HG02571 (cell line): ENCODE measurements at regions not wholly inside any gene's neighbourhood (a gene's known extent, or its start where the extent isn't known, plus 50 kb on each side); places are given as distances from the start of the nearest gene placed in this dataset.

ENCODE experiments used
- ATAC-seq: cut with Tn5 transposase; IDR thresholded peaks from one replicate; pipeline ENCODE4 v1.9.1; 2021; ENCODE audit warnings: mild to moderate bottlenecking, moderate library complexity; ENCODE audit not compliant: unreplicated experiment

DNA sequence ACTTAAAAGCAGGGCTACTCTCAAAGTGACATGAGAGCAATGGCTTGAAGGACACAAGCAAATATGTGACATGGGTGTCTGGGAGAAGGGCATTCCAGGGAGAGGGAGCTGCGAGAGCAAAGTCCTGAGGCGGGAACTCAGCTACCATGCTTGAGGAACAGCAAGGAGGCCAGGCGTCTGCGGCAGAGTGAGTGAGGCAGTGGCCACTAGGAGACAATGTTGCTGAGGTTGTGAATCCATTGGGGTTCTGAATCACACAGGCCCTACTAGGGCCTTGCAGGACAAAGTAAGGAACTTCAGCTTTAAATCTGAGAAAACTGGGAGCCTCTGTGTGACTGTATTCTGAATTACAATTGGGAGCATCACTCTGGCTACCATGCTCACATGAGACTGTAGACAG lies 94.1 kb upstream of the PRICKLE2 start:
- ATAC-seq, result no peak

DNA sequence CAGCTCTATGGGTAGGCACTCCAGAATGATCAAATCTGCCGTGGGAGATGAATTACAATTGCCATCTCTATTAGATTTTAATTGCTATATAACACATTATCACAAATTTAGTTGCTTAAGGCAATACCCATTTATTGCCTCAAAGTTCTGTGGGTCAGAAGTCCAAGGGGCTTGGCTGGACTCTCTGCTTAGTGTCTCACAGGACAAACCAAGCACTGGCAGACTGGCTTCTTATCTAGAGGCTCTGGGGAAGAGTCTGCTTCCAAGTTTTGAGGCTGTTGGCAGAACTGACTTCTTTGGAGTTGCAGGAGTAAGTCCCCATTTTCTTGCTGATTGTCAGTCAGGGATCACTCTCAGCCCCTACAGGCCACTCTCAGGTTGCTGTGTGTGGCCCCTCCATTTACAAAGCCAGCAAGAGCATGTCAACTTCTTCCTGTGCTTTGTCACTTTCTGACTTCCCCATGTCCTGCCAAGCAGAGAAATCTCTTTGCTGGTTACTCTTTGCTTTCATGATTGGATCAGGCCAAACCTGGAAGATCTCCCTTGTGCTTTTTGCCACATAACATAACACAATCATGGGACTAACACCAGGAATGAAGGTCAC lies 93.5 kb upstream of the PRICKLE2 start:
- no peak for ATAC-seq

DNA sequence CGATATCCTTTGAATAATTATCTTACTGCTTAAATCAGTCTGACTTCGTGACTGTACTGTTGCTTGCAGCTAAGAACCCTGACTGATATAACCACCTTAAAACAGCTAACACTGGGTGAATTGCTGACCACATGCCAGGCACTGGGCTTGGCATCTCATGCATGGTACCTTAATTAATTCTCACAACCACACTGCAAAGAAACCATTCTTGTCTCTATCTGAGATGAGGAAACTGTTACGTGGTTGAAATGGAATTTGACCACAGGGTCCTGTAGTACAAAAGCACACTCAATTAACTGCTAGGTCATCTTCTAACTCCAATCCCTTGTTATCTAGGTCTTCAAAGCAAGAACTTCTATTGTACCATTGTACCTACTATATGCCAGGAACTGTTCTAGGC lies 92.7 kb upstream of the PRICKLE2 start:
- ATAC-seq, result no peak

DNA sequence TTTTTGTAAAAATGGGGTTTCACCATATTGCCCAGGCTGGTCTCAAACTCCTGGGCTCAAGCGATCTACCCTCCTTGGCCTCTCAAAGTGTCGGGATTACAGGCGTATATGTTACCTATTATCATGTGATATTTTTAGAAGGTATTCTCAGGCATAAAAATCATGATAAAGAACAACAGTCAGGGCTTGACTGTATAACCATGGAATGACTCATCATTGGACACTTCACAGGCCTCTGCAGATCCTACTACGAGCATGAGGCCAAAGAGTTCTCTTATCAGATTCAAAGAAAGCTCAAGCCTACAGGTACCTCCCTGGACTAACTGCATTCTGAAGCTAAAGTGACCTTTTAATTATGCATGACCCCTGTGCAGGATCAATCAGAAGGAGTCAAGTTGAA lies 91.7 kb upstream of the PRICKLE2 start:
- ATAC-seq, result no peak

DNA sequence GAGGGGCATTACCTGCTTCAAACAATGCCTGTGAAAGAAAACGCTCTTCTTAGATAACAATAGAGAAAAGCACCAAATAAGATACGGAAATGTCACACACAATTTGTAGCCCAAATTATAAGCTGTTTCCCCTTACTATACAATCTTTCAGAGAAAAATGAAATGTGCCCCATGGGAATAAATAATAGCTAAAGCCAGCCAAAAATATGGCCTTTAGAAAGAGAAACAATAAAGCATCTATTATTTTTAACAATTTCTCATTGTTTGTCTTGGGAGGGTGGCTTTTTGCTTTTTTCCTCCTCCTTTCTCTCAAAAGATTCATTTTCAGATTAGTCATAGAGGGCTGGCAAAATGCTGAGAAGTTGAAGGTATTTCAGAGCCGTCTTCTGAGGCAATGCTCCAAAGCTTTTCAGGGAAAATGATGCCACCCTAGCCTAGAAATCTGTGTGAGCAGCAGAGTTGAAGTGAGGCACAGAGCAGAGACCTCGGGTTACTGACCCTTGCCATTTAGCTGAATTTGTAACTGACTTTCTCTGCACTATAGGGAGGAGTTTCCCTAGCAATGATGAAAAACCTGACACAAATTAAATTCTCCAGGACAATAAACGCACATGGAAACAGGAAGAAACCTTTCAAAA lies 86.3 kb upstream of the PRICKLE2 start:
- no peak for ATAC-seq

DNA sequence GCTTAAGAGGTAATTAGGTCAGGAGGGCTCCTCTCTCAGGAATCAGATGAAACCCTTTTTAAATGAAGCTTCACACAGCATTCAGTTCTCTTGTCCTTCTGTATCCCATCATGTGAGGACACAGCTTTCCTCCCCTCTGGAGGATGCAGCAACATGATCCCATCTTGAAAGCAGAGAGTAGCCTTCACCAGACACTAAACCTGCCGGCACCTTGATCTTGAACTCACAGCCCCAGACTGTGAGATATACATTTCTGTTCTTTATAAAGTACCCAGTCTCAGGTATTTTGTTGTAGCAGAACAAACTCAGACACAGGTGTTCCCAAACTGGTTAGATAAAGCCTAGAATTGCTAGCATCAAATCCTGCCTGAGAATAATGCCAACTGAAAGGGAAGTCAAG lies 83.7 kb upstream of the PRICKLE2 start:
- ATAC-seq, result no peak

DNA sequence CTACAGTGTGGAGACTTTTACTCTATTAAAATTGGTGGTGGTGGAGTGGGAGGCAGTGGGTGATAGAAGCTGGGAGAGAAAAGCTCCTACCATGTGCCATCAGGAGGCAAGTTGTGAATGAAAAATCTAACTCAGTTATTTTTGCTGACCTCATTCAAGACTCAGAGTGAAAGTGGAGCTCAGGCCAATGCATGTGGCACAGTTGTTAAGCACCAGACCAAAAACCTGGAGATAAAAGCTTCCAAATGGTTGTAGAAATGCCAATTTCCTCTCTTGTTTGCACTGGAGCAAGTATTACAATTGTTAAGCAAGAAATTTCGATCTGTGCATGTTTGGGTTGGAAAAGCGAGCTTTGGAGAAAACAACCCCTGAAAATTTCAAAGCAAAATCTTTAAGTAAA lies 81.5 kb upstream of the PRICKLE2 start:
- ATAC-seq, result no peak

DNA sequence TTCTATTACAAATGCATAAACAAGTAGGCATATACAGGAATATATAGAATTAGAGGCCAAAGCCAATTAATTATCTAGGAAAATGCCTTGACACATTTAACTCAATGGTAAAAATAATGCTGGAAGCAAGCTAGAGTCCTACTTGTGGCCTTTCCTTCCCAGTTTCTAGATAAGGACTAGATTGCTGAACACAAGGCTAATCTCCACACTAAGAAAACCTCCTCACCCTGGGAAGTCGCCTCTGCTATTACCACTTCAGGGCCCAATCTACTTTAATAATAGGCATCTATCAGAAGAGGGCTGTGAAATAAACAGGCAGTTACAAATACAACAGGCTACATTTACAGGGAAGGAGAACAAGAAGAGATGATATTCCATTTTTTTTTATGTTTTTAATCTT lies 80.5 kb upstream of the PRICKLE2 start:
- ATAC-seq, result no peak

DNA sequence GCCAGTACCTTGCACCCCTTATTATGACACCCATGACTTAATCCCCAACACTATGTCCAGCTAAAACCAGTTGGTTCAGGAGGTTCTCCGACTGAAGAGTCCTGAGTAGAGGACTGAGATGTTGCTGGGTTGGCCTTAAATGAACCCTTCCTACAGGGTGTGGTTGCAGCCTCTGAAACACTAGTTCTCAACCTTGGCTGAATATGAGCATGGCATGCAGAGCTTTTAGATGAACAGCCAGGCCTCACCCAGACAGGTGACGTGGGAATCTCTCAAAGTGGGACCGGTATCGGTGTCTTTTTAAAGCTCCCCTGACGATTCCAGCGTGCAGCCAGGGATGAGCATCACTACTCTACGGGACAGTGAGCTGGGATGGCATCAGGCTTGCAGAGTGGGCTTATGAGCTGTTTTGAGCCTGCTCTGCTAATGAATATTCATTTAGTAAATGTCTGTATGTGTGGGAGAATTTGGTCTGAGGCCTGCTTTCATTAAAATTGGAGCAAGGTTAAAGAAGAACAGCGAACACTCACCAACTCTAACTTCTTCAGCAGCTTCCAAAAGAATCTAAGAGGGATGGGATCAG lies 79.7 kb upstream of the PRICKLE2 start:
- no peak for ATAC-seq

DNA sequence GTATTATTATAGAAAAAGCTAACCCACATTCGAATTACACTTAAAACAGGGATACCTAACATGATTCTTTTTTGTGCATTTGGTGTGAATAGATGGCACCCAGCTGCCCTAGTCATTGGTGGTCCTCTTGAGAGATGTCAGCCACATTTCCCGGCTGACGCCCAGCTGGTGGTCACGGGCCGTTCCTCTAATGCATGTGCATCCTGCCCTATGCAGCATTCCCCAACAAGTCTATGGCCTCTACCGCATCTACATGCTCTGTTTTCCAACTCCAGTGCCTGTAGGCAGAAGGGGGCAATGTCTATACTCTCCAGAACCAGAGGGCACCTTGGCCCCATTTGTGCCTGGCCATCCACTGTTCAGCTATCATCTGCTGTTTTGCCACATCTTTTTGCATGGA lies 78.6 kb upstream of the PRICKLE2 start:
- ATAC-seq, result no peak

DNA sequence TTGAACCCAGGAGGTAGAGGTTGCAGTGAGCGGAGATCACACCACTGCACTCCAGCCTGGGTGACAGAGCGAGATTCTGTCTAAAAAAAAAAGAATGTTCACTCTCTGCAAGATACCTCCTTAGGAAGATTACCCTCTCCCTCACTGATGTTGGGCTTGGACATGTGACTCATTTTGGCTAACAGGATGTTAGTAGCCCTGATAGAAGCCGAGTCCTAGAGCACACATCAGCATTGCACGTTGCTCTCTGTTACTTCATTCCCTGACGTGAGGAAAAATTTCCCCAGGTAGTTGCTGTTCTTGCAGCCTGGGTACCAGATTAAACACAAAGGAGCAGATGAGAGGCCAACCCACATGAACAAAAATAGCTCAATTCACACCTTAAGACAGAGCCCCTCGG lies 78.1 kb upstream of the PRICKLE2 start:
- ATAC-seq, result no peak

DNA sequence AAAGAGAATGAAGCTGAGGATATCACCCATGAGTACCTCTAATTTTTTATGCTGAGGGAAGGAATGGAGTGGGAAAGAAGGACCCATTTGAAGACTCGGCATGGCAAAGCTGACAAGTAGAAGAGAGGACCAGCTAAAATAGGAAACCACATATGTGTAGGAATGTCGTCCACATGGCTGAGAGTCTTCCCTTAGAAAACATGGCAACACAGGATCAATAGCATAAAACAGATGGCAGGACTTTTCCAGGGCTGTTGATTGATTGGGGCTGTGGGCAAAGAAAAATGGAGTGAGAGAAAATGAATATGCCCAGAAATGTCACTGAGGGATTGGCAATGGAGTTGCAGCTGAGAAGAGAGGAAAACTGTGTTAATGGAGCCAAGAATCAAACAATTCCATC lies 76.2 kb upstream of the PRICKLE2 start:
- ATAC-seq, result no peak

DNA sequence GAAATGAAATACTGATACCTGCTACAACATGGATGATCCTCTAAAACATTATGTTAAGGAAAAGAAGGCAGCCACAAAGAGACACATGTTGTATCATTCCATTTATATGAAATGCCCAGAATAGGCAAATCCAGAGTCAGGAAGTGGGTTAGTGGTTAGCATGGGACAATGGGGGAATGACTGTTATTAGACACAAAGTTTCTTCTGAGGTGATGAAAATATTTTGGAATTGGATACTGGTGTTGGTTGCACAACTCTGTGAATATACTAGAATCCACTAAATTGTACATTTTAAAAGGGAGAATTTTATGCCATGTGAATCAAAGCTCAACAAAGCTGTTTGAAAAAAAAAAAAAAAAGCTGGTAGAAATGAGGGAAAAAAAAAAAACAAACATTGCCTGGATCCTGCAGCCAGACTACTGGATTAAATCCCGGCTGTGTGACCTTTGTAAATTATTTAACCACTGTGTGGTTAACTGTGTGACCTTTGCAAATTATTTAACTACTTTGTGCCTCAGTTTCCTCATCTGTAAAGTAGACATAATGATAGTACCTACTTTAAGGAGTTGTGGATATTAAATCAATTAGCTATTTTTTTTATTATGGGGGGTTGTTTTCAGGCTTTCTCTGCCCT lies 75.6 kb upstream of the PRICKLE2 start:
- no peak for ATAC-seq

DNA sequence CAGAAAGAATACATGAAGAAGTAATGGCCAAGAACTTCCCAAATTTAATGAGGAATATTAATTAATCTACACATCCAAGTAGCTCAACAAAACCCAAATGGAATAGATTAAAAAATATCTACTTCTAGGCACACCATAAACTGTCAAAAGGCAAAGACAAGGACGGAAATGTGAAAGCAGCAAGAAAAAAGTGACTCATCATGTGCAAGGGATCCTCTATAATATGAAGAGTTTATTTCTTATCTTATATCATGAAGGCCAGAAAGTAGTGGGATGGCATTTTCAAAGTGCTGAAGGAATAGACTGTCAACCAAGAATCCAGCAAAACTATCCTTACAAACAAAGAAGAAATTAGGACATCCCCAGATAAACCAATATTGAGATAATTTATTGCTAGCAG lies 73.9 kb upstream of the PRICKLE2 start:
- ATAC-seq, result no peak

DNA sequence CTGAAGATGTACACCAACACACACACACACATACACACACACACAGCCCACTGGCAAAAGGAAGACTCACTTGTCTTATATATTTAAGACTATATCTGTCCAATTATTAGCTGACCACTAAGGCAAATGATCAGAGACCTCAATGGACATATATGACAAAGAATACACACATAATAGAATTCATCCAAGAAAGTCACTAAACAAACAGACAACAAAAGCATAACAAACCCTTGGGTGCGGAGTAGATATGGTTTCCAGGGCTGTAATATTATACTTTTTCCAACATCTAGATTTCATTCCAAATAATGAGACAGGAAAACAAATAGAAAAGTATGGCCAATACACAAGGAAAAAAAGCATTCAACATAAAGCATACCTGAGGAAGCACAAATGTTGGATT lies 72.3 kb upstream of the PRICKLE2 start:
- no peak for ATAC-seq

DNA sequence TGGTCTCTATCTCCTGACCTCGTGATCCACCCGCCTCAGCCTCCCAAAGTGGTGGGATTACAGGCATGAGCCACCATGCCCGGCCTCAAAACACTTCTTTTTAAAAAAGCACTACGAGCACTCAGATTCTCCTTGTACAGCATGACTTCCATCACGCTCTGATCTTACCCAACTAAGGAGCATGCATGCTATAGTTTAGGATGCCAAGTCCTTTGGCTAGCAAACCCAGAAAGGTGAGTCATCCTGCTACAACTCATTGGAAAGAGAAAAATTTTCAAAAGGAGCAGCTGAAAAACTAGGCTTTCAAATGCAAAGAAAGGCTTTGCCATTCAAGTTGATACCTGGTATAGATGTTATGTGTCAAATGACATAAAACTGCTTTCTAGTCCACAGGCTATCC lies 70.3 kb upstream of the PRICKLE2 start:
- no peak for ATAC-seq

DNA sequence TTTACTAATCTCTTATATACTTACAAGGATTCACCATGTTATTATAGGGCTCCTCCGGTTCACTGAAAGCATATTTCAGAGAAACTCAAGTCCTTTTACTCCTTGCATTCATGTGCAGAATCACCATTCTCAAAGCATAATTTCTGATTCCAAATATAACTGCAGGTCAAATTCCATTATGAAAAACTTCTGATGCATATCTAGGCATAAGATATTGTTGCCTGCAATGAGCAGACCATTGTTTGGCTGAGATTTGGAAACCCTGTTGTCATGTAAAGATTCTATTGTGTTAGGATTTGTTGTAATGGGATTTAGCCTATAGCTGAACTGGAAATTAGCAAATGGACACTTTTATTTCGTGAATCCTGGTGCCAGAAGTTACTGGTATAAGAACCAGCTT lies 69.5 kb upstream of the PRICKLE2 start:
- no peak for ATAC-seq

DNA sequence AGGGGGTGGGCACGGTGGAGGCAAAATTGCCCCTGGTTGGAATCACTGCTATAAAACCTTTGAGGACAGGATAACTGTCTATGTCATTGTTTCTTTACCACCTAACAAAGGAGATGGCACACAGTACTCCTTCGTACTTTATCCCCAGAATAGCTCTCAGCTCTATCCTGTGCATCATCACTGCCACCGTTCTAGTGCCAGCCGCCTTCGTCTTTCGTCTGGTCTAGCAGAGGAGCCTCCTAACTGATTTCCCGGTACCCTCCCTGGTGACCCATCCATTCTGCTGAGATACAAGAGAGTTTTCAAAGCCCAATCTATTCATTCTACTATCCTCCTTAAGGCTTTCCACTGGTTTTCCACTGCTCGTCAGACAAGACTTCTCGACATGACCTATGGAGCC lies 67.9 kb upstream of the PRICKLE2 start:
- ATAC-seq, result no peak

DNA sequence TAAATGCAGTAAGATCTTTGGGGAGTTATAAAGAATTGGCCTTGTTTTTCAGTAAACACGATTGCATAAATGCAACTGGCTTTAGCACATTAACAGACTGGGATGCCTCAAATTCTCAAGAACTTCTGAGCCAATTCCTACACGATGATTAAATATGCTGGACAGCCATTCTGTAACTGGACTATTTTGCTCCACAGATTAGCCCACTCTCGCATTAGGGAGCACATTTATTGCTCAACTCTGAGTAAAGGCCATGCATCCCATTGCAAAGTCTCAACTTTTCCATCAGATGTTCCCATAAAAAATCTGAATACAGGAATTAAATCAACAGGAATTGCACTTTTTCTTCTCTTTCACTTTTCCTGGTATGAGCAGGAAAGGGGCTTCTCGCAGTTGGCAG lies 66.7 kb upstream of the PRICKLE2 start:
- no peak for ATAC-seq

DNA sequence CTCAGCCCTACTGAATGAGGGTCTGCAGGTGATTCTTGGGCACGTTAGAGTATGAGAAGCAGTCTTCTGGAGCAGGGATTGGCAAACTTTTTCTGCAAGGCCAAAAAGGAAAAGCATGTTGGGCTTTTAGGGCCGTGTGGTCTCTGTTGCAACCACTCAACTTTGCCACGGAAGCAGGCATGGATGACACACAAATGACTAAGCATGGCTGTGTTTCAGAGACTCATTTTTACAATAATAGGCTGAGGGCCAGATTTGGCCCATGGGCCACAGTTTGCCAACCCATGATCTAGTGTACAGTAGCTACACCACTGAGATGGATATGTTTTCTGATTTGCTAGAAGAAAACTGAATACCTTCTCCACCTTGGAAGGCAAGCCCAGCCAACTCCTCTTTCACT lies 66.1 kb upstream of the PRICKLE2 start:
- ATAC-seq, result no peak

DNA sequence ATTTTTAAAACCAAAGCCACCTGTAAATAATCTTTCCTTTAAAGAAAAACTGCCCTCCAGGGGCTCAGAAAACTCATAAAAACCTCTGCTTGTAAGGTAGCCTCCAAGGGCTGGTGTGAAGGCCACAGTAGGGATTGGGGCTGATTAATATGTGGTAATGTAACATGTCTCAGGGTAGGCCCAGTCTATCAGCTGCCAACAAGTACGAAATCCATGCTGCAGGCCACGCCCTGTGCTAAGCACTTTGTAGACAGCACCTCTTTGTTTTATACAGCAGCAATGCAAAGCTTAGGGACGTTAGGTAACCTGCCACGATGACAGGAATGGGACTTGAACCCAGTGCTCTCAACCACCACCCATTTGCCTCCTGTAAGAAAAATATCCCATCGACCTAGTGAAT lies 65.6 kb upstream of the PRICKLE2 start:
- ATAC-seq, result no peak

DNA sequence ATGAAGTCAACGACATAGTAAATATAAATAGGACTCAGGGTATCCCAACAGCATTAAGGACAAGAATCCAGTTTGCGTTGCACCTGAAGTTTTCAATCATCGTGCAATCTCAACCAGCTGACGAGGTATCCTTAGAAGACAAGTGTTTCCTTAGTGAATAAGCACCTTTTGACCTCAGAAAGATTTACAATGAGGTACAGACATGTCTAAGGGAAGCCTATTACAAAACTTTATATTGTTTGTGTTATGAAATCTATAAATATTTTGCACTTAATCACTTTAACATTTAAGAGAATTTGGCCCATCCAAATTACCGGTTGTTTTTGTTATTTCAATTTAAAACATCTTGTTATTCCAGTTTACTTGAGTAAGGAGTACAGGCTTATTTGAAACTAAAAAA lies 64.9 kb upstream of the PRICKLE2 start:
- ATAC-seq, result no peak
